ENCODE measurements at regions not wholly inside any gene's neighbourhood (a gene's known extent, or its start where the extent isn't known, plus 50 kb on each side); places are given as distances from the start of the nearest gene placed in this dataset.

GRCh38 chr9:88642336-88642735 lies 107.4 kb downstream of the NXNL2 start:
- no peak overlapping the region for H3K27ac ChIP-seq (ENCODE audit: insufficient read length, low read depth, low read length)
- Mint-ChIP-seq H3K27ac (no peak overlapping the region), H3K4me1 (no peaks in the 10 kb centered on the region), H3K36me3 (ENCODE audit: insufficient read depth in 1 of 3, low read depth in 3 of 3) (no peaks in the 10 kb centered on the region), H3K9me3 (peaks cover 6 to 10% of the 10 kb centered on the region in 2 experiments; a peak in 3 of 5 replicates), H3K27me3 (ENCODE audit: low read depth) (peaks cover 5% of the 10 kb centered on the region), H3K4me3 (no peak overlapping the region)
- H2BK20ac ChIP-seq (ENCODE audit: low read depth, low read length, poor library complexity, severe bottlenecking) = no peak overlapping the region
- H2AFZ ChIP-seq (ENCODE audit: low read length) = no peak overlapping the region
- H4K91ac ChIP-seq (ENCODE audit: insufficient read length, low read depth, low read length) = no peak overlapping the region
- H2AK5ac ChIP-seq (ENCODE audit: insufficient read length, low read length) = no peak overlapping the region
- no peak overlapping the region for H3K18ac ChIP-seq (ENCODE audit: insufficient read length, low read depth, low read length)
- H3K4me1 ChIP-seq (ENCODE audit: insufficient read depth, low read length) = no peaks in the 10 kb centered on the region
- H3K4ac ChIP-seq (ENCODE audit: low read depth, low read length) = no peak overlapping the region
- no peak overlapping the region for H2BK15ac ChIP-seq (ENCODE audit: low read depth, low read length)
- H3K9ac ChIP-seq (ENCODE audit: extremely low read depth, insufficient read length, low read length) = no peak overlapping the region
- H3K27me3 ChIP-seq (ENCODE audit: insufficient read depth, low read length) = no peaks in the 10 kb centered on the region
- TF ChIP-seq CTCF (conservative IDR thresholded peaks at IDR 0.05) = no peak
- H2BK12ac ChIP-seq (ENCODE audit: insufficient read length, low read depth, low read length) = no peak overlapping the region
- no peaks in the 10 kb centered on the region for H3K9me3 ChIP-seq (ENCODE audit: control insufficient read depth, low read depth, low read length)
- no peak overlapping the region for H4K5ac ChIP-seq (ENCODE audit: insufficient read length, low read depth, low read length)
- H3K23me2 ChIP-seq (ENCODE audit: insufficient read length, low read depth, low read length, poor library complexity, severe bottlenecking) = no peaks in the 10 kb centered on the region
- DNase-seq = no peak
- H3K14ac ChIP-seq (ENCODE audit: insufficient read depth, low read length) = no peak overlapping the region
- no peak overlapping the region for H3K23ac ChIP-seq (ENCODE audit: insufficient read length, low read depth, low read length)
- no peak overlapping the region for H3K56ac ChIP-seq (ENCODE audit: insufficient read length, low read depth, low read length)
- no peak overlapping the region for H2BK5ac ChIP-seq (ENCODE audit: insufficient read length, low read length)
- no peaks in the 10 kb centered on the region for H3K79me2 ChIP-seq (ENCODE audit: insufficient read depth, low read length)
- H3T11ph ChIP-seq (ENCODE audit: low read length) = no peak overlapping the region
- no peaks in the 10 kb centered on the region for H4K20me1 ChIP-seq (ENCODE audit: control insufficient read depth, insufficient read depth, insufficient read length)
- H4K8ac ChIP-seq (replicated peaks; ENCODE audit: insufficient read length, low read depth, low read length) = no peak overlapping the region
- no peak overlapping the region for H3K4me2 ChIP-seq (ENCODE audit: insufficient read depth, insufficient read length, low read length)
- no peaks in the 10 kb centered on the region for H3K79me1 ChIP-seq (ENCODE audit: insufficient read depth, low read depth, low read length, poor library complexity, severe bottlenecking)
- H2BK120ac ChIP-seq (ENCODE audit: low read depth, low read length, poor library complexity, severe bottlenecking) = no peak overlapping the region

Data from H9 (cell line).